A549 (cell line): ENCODE measurements at regions not wholly inside any gene's neighbourhood (a gene's known extent, or its start where the extent isn't known, plus 50 kb on each side); places are given as distances from the start of the nearest gene placed in this dataset.

Experiments
- ATAC-seq, 2 experiments: fragments of 200-7000 bp in 1 of 2; fragments of >200 bp in 1 of 2; cut with Nextera tagmentation in 1 of 2; cut with Tn5 transposase in 1 of 2; 3 replicates each; pipeline versions ENCODE4 v1.8.0 to v1.9.1; 2018 to 2020; ENCODE audit warnings: mild to moderate bottlenecking in 1 of 2, moderate library complexity in 1 of 2
- CTCF ChIA-PET: fragments of 300-600 bp; sonication (Branson Sonifier 250); formaldehyde crosslinking; extraction: SDS; loops from one replicate; lab custom pipeline; 2021; ENCODE audit warnings: antibody characterized with exemption, inconsistent platforms; lab: Yijun Ruan, JAX
- POLR2A ChIA-PET: fragments of 350-600 bp; formaldehyde crosslinking; extraction: SDS; loops from one replicate; lab custom pipeline; 2021; ENCODE audit warnings: antibody characterized with exemption, inconsistent platforms; lab: Yijun Ruan, JAX
- DNase-seq, 2 experiments: peaks; one replicate each; pipeline versions ENCODE4 v3.0.0 to v3.0.0-alpha.2; 2011 to 2016; ENCODE audit warnings: low read depth in 1 of 2, low spot score in 1 of 2
- FAIRE-seq: peaks from 2 replicates; lab custom pipeline; 2011; peaks lifted over from hg19 to GRCh38; lab: Jason Lieb, UNC
- H3K27ac ChIP-seq, 2 experiments: fragments of >200 bp; sonication (Bioruptor Twin); formaldehyde crosslinking; 3 replicates each; pipeline ENCODE4 v1.5.1; 2016 to 2017
- H3K4me1 ChIP-seq: fragments of >200 bp; sonication (Bioruptor Twin); formaldehyde crosslinking; 3 replicates; pipeline ENCODE4 v1.6.1; 2016
- H3K4me2 ChIP-seq: fragments of >200 bp; sonication (Bioruptor Twin); formaldehyde crosslinking; 3 replicates; pipeline ENCODE4 v1.6.1; 2016
- H3K4me3 ChIP-seq: fragments of >200 bp; sonication (Bioruptor Twin); formaldehyde crosslinking; 3 replicates; pipeline ENCODE4 v1.5.1; 2016
- H3K9me3 ChIP-seq: fragments of >200 bp; sonication (Bioruptor Twin); formaldehyde crosslinking; 3 replicates; pipeline ENCODE4 v1.6.1; 2016
- ATOH8 ChIP-seq: fragments of 250-450 bp; sonication (Bioruptor Pico); IDR thresholded peaks from 2 replicates; pipeline ENCODE4 v1.5.0; 2020; ENCODE audit warnings: low read depth, mild to moderate bottlenecking, moderate library complexity
- BHLHE40 ChIP-seq: IDR thresholded peaks from 2 replicates; pipeline ENCODE4 v1.6.1; 2012; ENCODE audit warnings: low read depth, low read length, inconsistent platforms
- CHD4 ChIP-seq: fragments of 200-600 bp; sonication (generic); IDR thresholded peaks from 2 replicates; pipeline ENCODE4 v1.6.1; 2016; ENCODE audit warnings: antibody characterized with exemption, mild to moderate bottlenecking, borderline replicate concordance
- EHF ChIP-seq: fragments of 250-450 bp; sonication (Bioruptor Pico); IDR thresholded peaks from 2 replicates; pipeline ENCODE4 v1.5.0; 2020; ENCODE audit warnings: mild to moderate bottlenecking
- ESRRA ChIP-seq: fragments of 150-350 bp; IDR thresholded peaks from 2 replicates; pipeline ENCODE4 v1.6.1; 2014; ENCODE audit warnings: mild to moderate bottlenecking, low read length, borderline replicate concordance
- FOSB ChIP-seq: fragments of 250-450 bp; sonication (Bioruptor Pico); IDR thresholded peaks from 2 replicates; pipeline ENCODE4 v1.5.0; 2020; ENCODE audit warnings: mild to moderate bottlenecking, moderate library complexity
- FOXS1 ChIP-seq: fragments of 250-450 bp; sonication (Bioruptor Pico); IDR thresholded peaks from 2 replicates; pipeline ENCODE4 v1.5.0; 2020; ENCODE audit warnings: mild to moderate bottlenecking, moderate library complexity
- GATA3 ChIP-seq: IDR thresholded peaks from 2 replicates; pipeline ENCODE4 v1.6.1; 2012; ENCODE audit warnings: borderline replicate concordance
- HOXA7 ChIP-seq: fragments of 250-450 bp; sonication (Bioruptor Pico); IDR thresholded peaks from 2 replicates; pipeline ENCODE4 v1.5.0; 2020; ENCODE audit warnings: mild to moderate bottlenecking, moderate library complexity
- HOXB5 ChIP-seq: fragments of 250-450 bp; sonication (Bioruptor Pico); IDR thresholded peaks from 2 replicates; pipeline ENCODE4 v1.5.0; 2020; ENCODE audit warnings: mild to moderate bottlenecking, moderate library complexity
- JUN ChIP-seq, 2 experiments: fragments of >200 bp; sonication (Bioruptor Twin); formaldehyde crosslinking; IDR thresholded peaks; 2 replicates in 1 of 2; 3 replicates in 1 of 2; pipeline ENCODE4 v1.6.1; 2016 to 2017
- KDM5A ChIP-seq: fragments of 200-600 bp; sonication (generic); IDR thresholded peaks from 2 replicates; pipeline ENCODE4 v1.6.1; 2016; ENCODE audit warnings: antibody characterized with exemption, mild to moderate bottlenecking
- MYC ChIP-seq: IDR thresholded peaks from 2 replicates; pipeline ENCODE4 v1.6.1; 2012; ENCODE audit warnings: mild to moderate bottlenecking, inconsistent platforms, low read length, improper control_type of control experiment, borderline replicate concordance
- NFE2L2 ChIP-seq: fragments of 150-350 bp; conservative IDR thresholded peaks from 2 replicates; pipeline ENCODE4 v1.6.1; 2014; ENCODE audit warnings: low read length
- NPAS2 ChIP-seq: fragments of 250-450 bp; sonication (Bioruptor Pico); IDR thresholded peaks from 2 replicates; pipeline ENCODE4 v1.8.0; 2022; ENCODE audit warnings: mild to moderate bottlenecking, moderate library complexity, borderline replicate concordance
- POLR2AphosphoS2 ChIP-seq: conservative IDR thresholded peaks from 2 replicates; pipeline ENCODE4 v1.6.1; 2012; ENCODE audit warnings: low read length, improper control_type of control experiment, inconsistent platforms
- RARB ChIP-seq: fragments of 250-450 bp; sonication (Bioruptor Pico); IDR thresholded peaks from 2 replicates; pipeline ENCODE4 v1.8.0; 2021; ENCODE audit warnings: mild to moderate bottlenecking, moderate library complexity
- RCOR1 ChIP-seq: fragments of 150-350 bp; IDR thresholded peaks from 2 replicates; pipeline ENCODE4 v1.6.1; 2014; ENCODE audit warnings: antibody characterized with exemption, low read length, low read depth
- REST ChIP-seq: fragments of 200-600 bp; sonication (generic); IDR thresholded peaks from 2 replicates; pipeline ENCODE4 v1.6.1; 2016; ENCODE audit warnings: antibody characterized with exemption, mild to moderate bottlenecking, moderate library complexity
- RNF2 ChIP-seq: fragments of 200-600 bp; sonication (generic); IDR thresholded peaks from 2 replicates; pipeline ENCODE4 v1.6.1; 2016; ENCODE audit warnings: low read depth, mild to moderate bottlenecking, antibody characterized with exemption, moderate library complexity, borderline replicate concordance
- SMC3 ChIP-seq: fragments of >200 bp; sonication (Bioruptor Twin); formaldehyde crosslinking; IDR thresholded peaks from 3 replicates; pipeline ENCODE4 v1.6.1; 2018; ENCODE audit warnings: inconsistent platforms
- TFCP2L1 ChIP-seq: fragments of 250-450 bp; sonication (Bioruptor Pico); IDR thresholded peaks from 2 replicates; pipeline ENCODE4 v1.5.0; 2021; ENCODE audit warnings: mild to moderate bottlenecking
- ZFP36 ChIP-seq: fragments of 450-650 bp; IDR thresholded peaks from 2 replicates; pipeline ENCODE4 v1.6.1; 2014; ENCODE audit warnings: borderline replicate concordance; ENCODE audit not compliant: partially characterized antibody
- ZSCAN20 ChIP-seq: fragments of 250-450 bp; sonication (Bioruptor Pico); IDR thresholded peaks from 2 replicates; pipeline ENCODE4 v1.8.0; 2022; ENCODE audit warnings: mild to moderate bottlenecking, moderate library complexity
- WGBS: methylation state at CpG from one replicate; pipeline ENCODE4 v1.1.6; 2017; ENCODE audit errors: missing lambda C conversion rate; 5-methylcytosine and 5-hydroxymethylcytosine counted together
- TF ChIP-seq, protein P1 (sequence below): IDR thresholded peaks from 2 replicates; pipeline ENCODE4 v1.6.1; 2012
- TF ChIP-seq, protein P2 (sequence below): fragments of >200 bp; sonication (Bioruptor Twin); formaldehyde crosslinking; IDR thresholded peaks from 3 replicates; pipeline ENCODE4 v1.5.1; 2016

- DNase-seq (no peak), ATAC-seq (no peak), FAIRE-seq (no peak)
- Histone ChIP-seq H3K4me2 (no peak overlapping the region), H3K4me3 (no peak overlapping the region), H3K4me1 (0 out of 3 replicates have a peak, but pooled peaks cover 5% of the 10 kb centered on the region), H3K27ac (no peak overlapping the region), H3K9me3 (no peaks in the 10 kb centered on the region)
- CTCF ChIA-PET, result interaction anchor here (0.6 kb wide), 1 partner anchor 23 kb away, joined by 3 read pairs; no protein-coding TSS in a partner anchor
- TF ChIP-seq ESRRA (no peak), RNF2 (no peak), KDM5A (no peak), RCOR1 (no peak), TFCP2L1 (CRISPR knock-in tag) (no peak), NPAS2 (no peak), MYC (no peak), CHD4 (no peak), ZSCAN20 (CRISPR knock-in tag) (no peak), EHF (CRISPR knock-in tag) (no peak), ATOH8 (CRISPR knock-in tag) (no peak), HOXA7 (CRISPR knock-in tag) (no peak), SMC3 (no peak), GATA3 (no peak), RARB (CRISPR knock-in tag) (no peak)
- TF ChIP-seq, protein P1, sequence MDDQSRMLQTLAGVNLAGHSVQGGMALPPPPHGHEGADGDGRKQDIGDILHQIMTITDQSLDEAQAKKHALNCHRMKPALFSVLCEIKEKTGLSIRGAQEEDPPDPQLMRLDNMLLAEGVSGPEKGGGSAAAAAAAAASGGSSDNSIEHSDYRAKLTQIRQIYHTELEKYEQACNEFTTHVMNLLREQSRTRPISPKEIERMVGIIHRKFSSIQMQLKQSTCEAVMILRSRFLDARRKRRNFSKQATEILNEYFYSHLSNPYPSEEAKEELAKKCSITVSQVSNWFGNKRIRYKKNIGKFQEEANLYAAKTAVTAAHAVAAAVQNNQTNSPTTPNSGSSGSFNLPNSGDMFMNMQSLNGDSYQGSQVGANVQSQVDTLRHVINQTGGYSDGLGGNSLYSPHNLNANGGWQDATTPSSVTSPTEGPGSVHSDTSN, result no peak
- 78% methylated on average over 1 of the region's 1 CpG for WGBS
- POLR2A ChIA-PET, result no interaction called here
These were observed 170.7 kb upstream of the EEA1 start for GRCh38 chr12:93099792-93100191.

DNA sequence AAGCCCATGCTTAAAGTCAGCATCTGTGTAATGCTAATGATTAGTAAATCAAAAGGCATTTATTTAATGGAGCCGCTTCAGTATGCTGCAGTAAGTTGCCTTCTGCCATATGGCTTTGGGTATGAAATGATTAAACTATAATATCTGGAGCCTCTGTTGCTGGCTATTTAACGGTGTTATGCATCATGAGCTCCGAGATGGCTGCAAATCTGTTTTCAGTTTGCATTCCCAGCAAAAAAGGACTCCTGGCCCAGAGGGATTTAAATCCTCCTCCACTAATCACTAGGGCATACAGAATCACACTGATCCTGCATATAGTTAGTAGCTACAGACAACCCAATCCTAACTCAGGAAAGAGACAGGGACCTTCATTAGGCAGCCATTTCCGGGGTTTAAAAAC, 171.5 kb upstream of the EEA1 start:
- 59% methylated on average over 4 of the region's 4 CpGs for WGBS
- H3K4me2 ChIP-seq, result no peak overlapping the region
- 0 out of 3 replicates have a peak, but pooled peaks cover 5% of the 10 kb centered on the region for H3K4me1 ChIP-seq
- no peaks in the 10 kb centered on the region for H3K9me3 ChIP-seq
- H3K27ac ChIP-seq, result no peak overlapping the region
- ChIA-PET POLR2A (no interaction called here), CTCF (no interaction called here)
- H3K4me3 ChIP-seq, result no peak overlapping the region
- TF ChIP-seq HOXB5 (CRISPR knock-in tag), result no peak
- no peak for FAIRE-seq
- ATAC-seq, result no peak
- DNase-seq, result no peak

GRCh38 chr12:93101367-93101766, 172.3 kb upstream of the EEA1 start:
- ATAC-seq, result no peak
- no peak for TF ChIP-seq POLR2AphosphoS2
- no peak for TF ChIP-seq RARB (CRISPR knock-in tag)
- no peak for TF ChIP-seq JUN (IDR thresholded peaks at IDR 0.05)
- no peak for TF ChIP-seq FOXS1 (CRISPR knock-in tag)
- TF ChIP-seq GATA3, result no peak
- no peak for TF ChIP-seq SMC3
- TF ChIP-seq CHD4, result no peak
- TF ChIP-seq NFE2L2, result no peak
- TF ChIP-seq FOSB (CRISPR knock-in tag), result no peak
- TF ChIP-seq, protein P2, sequence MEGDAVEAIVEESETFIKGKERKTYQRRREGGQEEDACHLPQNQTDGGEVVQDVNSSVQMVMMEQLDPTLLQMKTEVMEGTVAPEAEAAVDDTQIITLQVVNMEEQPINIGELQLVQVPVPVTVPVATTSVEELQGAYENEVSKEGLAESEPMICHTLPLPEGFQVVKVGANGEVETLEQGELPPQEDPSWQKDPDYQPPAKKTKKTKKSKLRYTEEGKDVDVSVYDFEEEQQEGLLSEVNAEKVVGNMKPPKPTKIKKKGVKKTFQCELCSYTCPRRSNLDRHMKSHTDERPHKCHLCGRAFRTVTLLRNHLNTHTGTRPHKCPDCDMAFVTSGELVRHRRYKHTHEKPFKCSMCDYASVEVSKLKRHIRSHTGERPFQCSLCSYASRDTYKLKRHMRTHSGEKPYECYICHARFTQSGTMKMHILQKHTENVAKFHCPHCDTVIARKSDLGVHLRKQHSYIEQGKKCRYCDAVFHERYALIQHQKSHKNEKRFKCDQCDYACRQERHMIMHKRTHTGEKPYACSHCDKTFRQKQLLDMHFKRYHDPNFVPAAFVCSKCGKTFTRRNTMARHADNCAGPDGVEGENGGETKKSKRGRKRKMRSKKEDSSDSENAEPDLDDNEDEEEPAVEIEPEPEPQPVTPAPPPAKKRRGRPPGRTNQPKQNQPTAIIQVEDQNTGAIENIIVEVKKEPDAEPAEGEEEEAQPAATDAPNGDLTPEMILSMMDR, result no peak
- no peak for TF ChIP-seq NPAS2
- TF ChIP-seq BHLHE40, result no peak
- no peak for TF ChIP-seq ZFP36
- TF ChIP-seq EHF (CRISPR knock-in tag), result no peak
- no peak for TF ChIP-seq REST

More at GRCh38 chr12:93101367-93101766, 172.3 kb upstream of the EEA1 start:
- Histone ChIP-seq H3K4me2 (no peak overlapping the region), H3K4me3 (no peak overlapping the region), H3K27ac (no peak overlapping the region), H3K9me3 (no peaks in the 10 kb centered on the region), H3K4me1 (0 out of 3 replicates have a peak, but pooled peaks cover 5% of the 10 kb centered on the region)
- CTCF ChIA-PET, result no interaction called here
- POLR2A ChIA-PET, result no interaction called here
- no peak for DNase-seq
- WGBS, result 67% methylated on average over 4 of the region's 4 CpGs
- FAIRE-seq, result no peak
